Right lobe of liver (tissue), 4 donors: ENCODE measurements at regions not wholly inside any gene's neighbourhood (a gene's known extent, or its start where the extent isn't known, plus 50 kb on each side); places are given as distances from the start of the nearest gene placed in this dataset.

Experiments
- CTCF ChIP-seq, 4 donors: fragments of 200-600 bp in 3 of 4; fragments of 450-650 bp in 1 of 4; IDR thresholded peaks; one replicate each; pipeline versions ENCODE4 v1.5.1 to v1.8.0; 2016 to 2022; ENCODE audit warnings: antibody characterized with exemption in 4 of 4, mild to moderate bottlenecking in 2 of 4
- POLR2A ChIP-seq: fragments of 450-650 bp; IDR thresholded peaks from one replicate; pipeline ENCODE4 v1.6.1; 2017; ENCODE audit warnings: antibody characterized with exemption, mild to moderate bottlenecking
- donor health status: DM: no; HTN: no; CAD: no.
- donor health status: DM: no; HTN: no; CAD: no.
- donor health status: DM: no; HTN: yes; CAD: no.

- no peak for TF ChIP-seq CTCF (IDR thresholded peaks at IDR 0.05)
- no peak for TF ChIP-seq POLR2A
Observed at GRCh38 chr13:55538424-55538823, 1602.3 kb upstream of the PRR20A start.
